Esophagus squamous epithelium (tissue), 4 donors: ENCODE measurements at regions not wholly inside any gene's neighbourhood (a gene's known extent, or its start where the extent isn't known, plus 50 kb on each side); places are given as distances from the start of the nearest gene placed in this dataset.

Source experiments
- CTCF ChIP-seq, 6 experiments: fragments of 450-650 bp in 4 of 6; fragments of 200-600 bp in 2 of 6; sonication (generic) in 2 of 6; IDR thresholded peaks; one replicate each; pipeline ENCODE4 v1.5.1; 2016 to 2019; ENCODE audit warnings: antibody characterized with exemption in 6 of 6, mild to moderate bottlenecking in 4 of 6, moderate library complexity in 4 of 6
- POLR2A ChIP-seq, 4 donors: fragments of 450-650 bp; IDR thresholded peaks; one replicate each; pipeline ENCODE4 v1.6.1; 2017; ENCODE audit warnings: antibody characterized with exemption in 4 of 4, mild to moderate bottlenecking in 4 of 4, moderate library complexity in 3 of 4

- TF ChIP-seq CTCF (IDR thresholded peaks at IDR 0.05) (no peak), POLR2A (IDR thresholded peaks at IDR 0.05) (no peak)
These were observed 188.9 kb upstream of the SERP2 start for GRCh38 chr13:44184740-44185139.
